Thoracic aorta (tissue), 2 donors: ENCODE measurements at regions not wholly inside any gene's neighbourhood (a gene's known extent, or its start where the extent isn't known, plus 50 kb on each side); places are given as distances from the start of the nearest gene placed in this dataset.
"Not testable (repeated sequence)": the region's sequence is repeated elsewhere in the genome, so short reads cannot be mapped to it uniquely, and the experiment has no call there.

Experiments used
- ATAC-seq: fragments of 150-250 bp; one replicate; pipeline ENCODE4 v1.8.0; 2017; ENCODE audit warnings: low read depth; ENCODE audit not compliant: insufficient number of reproducible peaks, low FRiP score
- DNase-seq: peaks from one replicate; pipeline ENCODE4 v3.0.0-alpha.2; 2020; ENCODE audit warnings: low spot score
- H3K27ac ChIP-seq, 2 donors: fragments of 200-600 bp; sonication (generic); 1 replicate in 1 of 2; 2 replicates in 1 of 2; pipeline ENCODE4 v1.5.1; 2016; ENCODE audit warnings: mild to moderate bottlenecking in 2 of 2, moderate library complexity in 2 of 2
- H3K27me3 ChIP-seq: fragments of 200-600 bp; sonication (generic); replicated peaks from 2 replicates; pipeline ENCODE4 v1.6.0; 2016; ENCODE audit warnings: mild to moderate bottlenecking; ENCODE audit not compliant: insufficient read depth
- H3K36me3 ChIP-seq: fragments of 200-600 bp; sonication (generic); one replicate; pipeline ENCODE4 v1.5.1; 2016
- H3K4me1 ChIP-seq, 2 donors: fragments of 200-600 bp; sonication (generic); 1 replicate in 1 of 2; 2 replicates in 1 of 2; pipeline versions ENCODE4 v1.5.1 to v1.6.0; 2016; ENCODE audit warnings: low read depth in 2 of 2, mild to moderate bottlenecking in 1 of 2; ENCODE audit not compliant: control insufficient read depth in 1 of 2
- H3K4me3 ChIP-seq: fragments of 200-600 bp; sonication (generic); 2 replicates; pipeline ENCODE4 v1.5.1; 2016; ENCODE audit warnings: mild to moderate bottlenecking
- H3K9me3 ChIP-seq: fragments of 200-600 bp; sonication (generic); 2 replicates; pipeline ENCODE4 v1.5.1; 2016
- CTCF ChIP-seq: fragments of 200-600 bp; sonication (generic); IDR thresholded peaks from one replicate; pipeline ENCODE4 v1.5.1; 2019; ENCODE audit warnings: antibody characterized with exemption

- no peak for TF ChIP-seq CTCF
- H3K9me3 ChIP-seq, result no peaks in the 10 kb centered on the region
- H3K4me3 ChIP-seq, result no peak overlapping the region
- ATAC-seq (no peak), DNase-seq (no peak)
- H3K4me1 ChIP-seq, result no peaks in the 10 kb centered on the region
- H3K27me3 ChIP-seq, result no peaks in the 10 kb centered on the region
- H3K36me3 ChIP-seq, result no peaks in the 10 kb centered on the region
- no peak overlapping the region for H3K27ac ChIP-seq
Observed at GRCh38 chr6:79404261-79404660, 133.0 kb downstream of the LCA5 start.

GRCh38 chr6:79403563-79403962, 133.7 kb downstream of the LCA5 start:
- Histone ChIP-seq H3K4me3 (no peak overlapping the region), H3K4me1 (no peaks in the 10 kb centered on the region), H3K9me3 (no peaks in the 10 kb centered on the region), H3K36me3 (no peaks in the 10 kb centered on the region), H3K27me3 (no peaks in the 10 kb centered on the region), H3K27ac (no peak overlapping the region)
- no peak for ATAC-seq
- no peak for TF ChIP-seq CTCF
- no peak for DNase-seq

DNA sequence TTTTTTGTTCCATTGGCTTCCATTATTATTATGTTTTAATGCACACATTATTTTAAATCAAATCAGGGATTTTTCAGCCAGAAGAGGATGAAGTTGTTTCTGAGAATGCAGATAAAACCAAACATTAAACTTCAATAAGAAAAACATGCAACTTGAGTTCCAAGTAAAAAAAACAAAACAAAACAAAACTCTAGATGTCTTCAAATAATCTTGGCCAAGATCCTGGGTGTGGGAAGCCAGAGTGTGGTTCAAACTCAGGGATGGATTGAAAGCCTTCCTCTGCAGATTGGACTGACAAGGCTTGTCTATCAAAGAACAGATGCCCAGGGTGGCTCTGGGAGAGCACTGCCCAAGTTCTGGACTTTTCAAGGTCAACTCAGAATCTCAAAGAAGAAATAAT, 134.1 kb downstream of the LCA5 start:
- Histone ChIP-seq H3K9me3 (no peaks in the 10 kb centered on the region), H3K4me3 (no peak overlapping the region), H3K27ac (no peak overlapping the region), H3K27me3 (no peaks in the 10 kb centered on the region), H3K4me1 (no peaks in the 10 kb centered on the region), H3K36me3 (no peaks in the 10 kb centered on the region)
- DNase-seq, result no peak
- TF ChIP-seq CTCF, result no peak
- no peak for ATAC-seq

DNA sequence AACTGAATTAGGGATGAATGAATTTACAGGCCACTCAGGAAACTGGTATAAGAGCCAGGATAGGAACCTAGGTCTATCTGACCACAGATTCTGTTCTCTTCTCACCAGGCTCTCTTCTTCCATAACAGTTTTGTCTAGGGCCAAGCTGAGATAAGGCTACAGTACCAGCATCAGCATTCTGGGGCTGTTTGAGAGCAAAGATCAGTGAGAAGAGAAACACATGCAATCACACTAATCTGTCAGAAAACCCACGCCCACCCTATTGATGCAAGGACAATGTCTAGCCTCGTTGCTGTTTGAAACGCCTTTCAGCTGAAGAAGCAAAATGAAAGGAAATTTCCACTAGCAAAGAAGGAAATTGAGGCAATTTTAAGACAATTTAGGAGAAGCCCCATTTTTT, 137.7 kb downstream of the LCA5 start:
- Histone ChIP-seq H3K4me1 (no peaks in the 10 kb centered on the region), H3K4me3 (no peak overlapping the region), H3K9me3 (no peaks in the 10 kb centered on the region), H3K27ac (no peak overlapping the region), H3K36me3 (no peaks in the 10 kb centered on the region), H3K27me3 (no peaks in the 10 kb centered on the region)
- ATAC-seq (no peak), DNase-seq (no peak)
- TF ChIP-seq CTCF, result no peak

DNA sequence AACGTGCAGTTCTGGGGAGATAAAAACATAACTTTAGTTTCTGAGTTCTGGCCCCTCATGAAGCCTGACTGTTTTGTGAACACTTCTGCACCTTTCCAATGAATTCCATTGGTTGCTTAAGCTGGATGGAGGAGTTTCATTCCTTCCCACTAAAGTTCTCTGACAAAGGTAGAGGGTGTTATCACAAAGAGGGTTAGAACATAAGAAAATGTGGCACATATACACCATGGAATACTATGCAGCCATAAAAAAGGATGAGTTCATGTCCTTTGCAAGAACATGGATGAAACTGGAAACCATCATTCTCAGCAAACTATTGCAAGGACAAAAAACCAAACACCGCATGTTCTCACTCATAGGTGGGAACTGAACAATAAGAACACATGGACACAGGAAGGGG, 138.6 kb downstream of the LCA5 start:
- not testable (repeated sequence) for H3K4me3 ChIP-seq, H3K4me1 ChIP-seq, H3K27ac ChIP-seq, H3K36me3 ChIP-seq, DNase-seq, H3K27me3 ChIP-seq, ATAC-seq, H3K9me3 ChIP-seq

- H3K27ac ChIP-seq, result no peak overlapping the region
Observed at GRCh38 chr6:79396625-79397024, 140.6 kb downstream of the LCA5 start.

More at GRCh38 chr6:79396625-79397024, 140.6 kb downstream of the LCA5 start:
- Histone ChIP-seq H3K9me3 (no peaks in the 10 kb centered on the region), H3K4me1 (no peaks in the 10 kb centered on the region), H3K36me3 (no peaks in the 10 kb centered on the region), H3K4me3 (no peak overlapping the region), H3K27me3 (no peaks in the 10 kb centered on the region)
- TF ChIP-seq CTCF, result no peak
- DNase-seq, result no peak
- no peak for ATAC-seq
